Transverse colon (tissue), 4 donors: ENCODE measurements at regions not wholly inside any gene's neighbourhood (a gene's known extent, or its start where the extent isn't known, plus 50 kb on each side); places are given as distances from the start of the nearest gene placed in this dataset.

Experiments
- EP300 ChIP-seq: sonication (generic); formaldehyde crosslinking; IDR thresholded peaks from one replicate; pipeline ENCODE4 v1.6.1; 2017; ENCODE audit warnings: antibody characterized with exemption, low read depth
- POLR2A ChIP-seq: fragments of 450-650 bp; IDR thresholded peaks from one replicate; pipeline ENCODE4 v1.6.1; 2016; ENCODE audit warnings: antibody characterized with exemption, mild to moderate bottlenecking, moderate library complexity
- POLR2AphosphoS5 ChIP-seq, 3 donors: sonication (generic); formaldehyde crosslinking; IDR thresholded peaks; one replicate each; pipeline ENCODE4 v1.6.1; 2016; ENCODE audit warnings: antibody characterized with exemption in 3 of 3
- TF ChIP-seq, protein P1 (sequence below), 5 experiments: fragments of 200-600 bp in 3 of 5; fragments of 450-650 bp in 2 of 5; sonication (generic) in 3 of 5; IDR thresholded peaks; 1 replicate in 2 of 5; 2 replicates in 3 of 5; pipeline ENCODE4 v1.5.1; 2016 to 2017; ENCODE audit warnings: antibody characterized with exemption in 5 of 5, inconsistent platforms in 3 of 5, mild to moderate bottlenecking in 2 of 5, moderate library complexity in 1 of 5

DNA sequence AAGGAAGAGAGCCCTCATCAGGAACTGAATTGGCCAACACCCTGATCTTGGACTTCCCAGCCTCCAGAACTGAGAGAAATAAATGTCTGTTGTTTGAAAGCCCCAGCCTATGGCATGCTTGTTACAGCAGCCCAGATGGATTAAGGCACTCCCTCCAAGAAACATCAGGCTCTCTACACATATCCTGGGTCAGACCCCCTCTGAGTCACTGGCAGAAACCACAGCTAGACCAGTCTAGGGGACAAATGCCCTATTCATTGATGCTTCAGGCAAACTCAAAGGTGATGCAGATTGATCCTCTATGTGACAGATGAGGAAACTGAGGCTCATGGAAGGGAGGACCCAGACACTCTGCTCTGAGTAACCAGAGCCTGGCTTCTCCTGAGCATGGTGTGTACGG lies 116.8 kb downstream of the WSCD1 start:
- TF ChIP-seq, protein P1, sequence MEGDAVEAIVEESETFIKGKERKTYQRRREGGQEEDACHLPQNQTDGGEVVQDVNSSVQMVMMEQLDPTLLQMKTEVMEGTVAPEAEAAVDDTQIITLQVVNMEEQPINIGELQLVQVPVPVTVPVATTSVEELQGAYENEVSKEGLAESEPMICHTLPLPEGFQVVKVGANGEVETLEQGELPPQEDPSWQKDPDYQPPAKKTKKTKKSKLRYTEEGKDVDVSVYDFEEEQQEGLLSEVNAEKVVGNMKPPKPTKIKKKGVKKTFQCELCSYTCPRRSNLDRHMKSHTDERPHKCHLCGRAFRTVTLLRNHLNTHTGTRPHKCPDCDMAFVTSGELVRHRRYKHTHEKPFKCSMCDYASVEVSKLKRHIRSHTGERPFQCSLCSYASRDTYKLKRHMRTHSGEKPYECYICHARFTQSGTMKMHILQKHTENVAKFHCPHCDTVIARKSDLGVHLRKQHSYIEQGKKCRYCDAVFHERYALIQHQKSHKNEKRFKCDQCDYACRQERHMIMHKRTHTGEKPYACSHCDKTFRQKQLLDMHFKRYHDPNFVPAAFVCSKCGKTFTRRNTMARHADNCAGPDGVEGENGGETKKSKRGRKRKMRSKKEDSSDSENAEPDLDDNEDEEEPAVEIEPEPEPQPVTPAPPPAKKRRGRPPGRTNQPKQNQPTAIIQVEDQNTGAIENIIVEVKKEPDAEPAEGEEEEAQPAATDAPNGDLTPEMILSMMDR (IDR thresholded peaks at IDR 0.05) = no peak
- no peak for TF ChIP-seq POLR2AphosphoS5 (IDR thresholded peaks at IDR 0.05)
- TF ChIP-seq EP300 = no peak
- no peak for TF ChIP-seq POLR2A
